ENCODE measurements at regions not wholly inside any gene's neighbourhood (a gene's known extent, or its start where the extent isn't known, plus 50 kb on each side); places are given as distances from the start of the nearest gene placed in this dataset.
"Not testable (repeated sequence)": the region's sequence is repeated elsewhere in the genome, so short reads cannot be mapped to it uniquely, and the experiment has no call there.

GRCh38 chr3:18591120-18591519 is 166.0 kb upstream of the SATB1 start:
- intact Hi-C loops (cut with DNase I), result no loop called here
- DNase-seq (ENCODE audit: low spot score), result no peak

- no peak for DNase-seq (ENCODE audit: low spot score)
- intact Hi-C loops (cut with DNase I), result no loop called here
These were observed 160.9 kb upstream of the SATB1 start for GRCh38 chr3:18586076-18586475.

- DNase-seq (ENCODE audit: low spot score), result no peak
- intact Hi-C loops (cut with DNase I), result no loop called here
These were observed 160.1 kb upstream of the SATB1 start for GRCh38 chr3:18585004-18585968.

GRCh38 chr3:18580268-18580667 is 155.1 kb upstream of the SATB1 start:
- DNase-seq (ENCODE audit: low spot score), result no peak
- intact Hi-C loops (cut with DNase I), result no loop called here

GRCh38 chr3:18579661-18580060 is 154.5 kb upstream of the SATB1 start:
- no peak for DNase-seq (ENCODE audit: low spot score)
- intact Hi-C loops (cut with DNase I), result no loop called here

GRCh38 chr3:18575573-18575972 is 150.4 kb upstream of the SATB1 start:
- intact Hi-C loops (cut with DNase I), result no loop called here
- no peak for DNase-seq (ENCODE audit: low spot score)

- DNase-seq (ENCODE audit: low spot score), result no peak
- intact Hi-C loops (cut with DNase I), result no loop called here
These were observed 147.7 kb upstream of the SATB1 start for GRCh38 chr3:18572809-18573208.

- intact Hi-C loops (cut with DNase I), result no loop called here
- no peak for DNase-seq (ENCODE audit: low spot score)
These were observed 142.2 kb upstream of the SATB1 start for GRCh38 chr3:18567293-18567692.

GRCh38 chr3:18562364-18563154 is 137.4 kb upstream of the SATB1 start:
- no peak for DNase-seq (ENCODE audit: low spot score)
- intact Hi-C loops (cut with DNase I), result loop anchor here (5.0 kb wide), 1 partner anchor 195 kb away; no protein-coding TSS in a partner anchor

- DNase-seq (ENCODE audit: low spot score), result no peak
- intact Hi-C loops (cut with DNase I), result loop anchor here (5.0 kb wide), 1 partner anchor 428 kb away; no protein-coding TSS in a partner anchor
These were observed 134.2 kb upstream of the SATB1 start for GRCh38 chr3:18559331-18559842.

GRCh38 chr3:18558507-18558906 is 133.4 kb upstream of the SATB1 start:
- intact Hi-C loops (cut with DNase I), result loop anchor here (5.0 kb wide), 1 partner anchor 429 kb away; no protein-coding TSS in a partner anchor
- DNase-seq (ENCODE audit: low spot score), result no peak

GRCh38 chr3:18557216-18557615 is 132.1 kb upstream of the SATB1 start:
- intact Hi-C loops (cut with DNase I), result loop anchor here (5.0 kb wide), 1 partner anchor 430 kb away; no protein-coding TSS in a partner anchor
- DNase-seq (ENCODE audit: low spot score), result no peak

- intact Hi-C loops (cut with DNase I), result loop anchor here (5.0 kb wide), 1 partner anchor 431 kb away; no protein-coding TSS in a partner anchor
- no peak for DNase-seq (ENCODE audit: low spot score)
These were observed 131.5 kb upstream of the SATB1 start for GRCh38 chr3:18556503-18557135.

- no peak for DNase-seq (ENCODE audit: low spot score)
- intact Hi-C loops (cut with DNase I), result loop anchor here (5.0 kb wide), 1 partner anchor 431 kb away; no protein-coding TSS in a partner anchor
These were observed 130.9 kb upstream of the SATB1 start for GRCh38 chr3:18556001-18556408.

- DNase-seq (ENCODE audit: low spot score); intact Hi-C loops (cut with DNase I): not testable (repeated sequence)
These were observed 127.5 kb upstream of the SATB1 start for GRCh38 chr3:18552579-18553105.

GRCh38 chr3:18546632-18547031 is 121.5 kb upstream of the SATB1 start:
- intact Hi-C loops (cut with DNase I), result no loop called here
- DNase-seq (ENCODE audit: low spot score), result no peak

- DNase-seq (ENCODE audit: low spot score), result no peak
- intact Hi-C loops (cut with DNase I), result no loop called here
These were observed 119.0 kb upstream of the SATB1 start for GRCh38 chr3:18544146-18544545.

GRCh38 chr3:18538463-18539230 is 113.5 kb upstream of the SATB1 start:
- intact Hi-C loops (cut with DNase I), result no loop called here
- no peak for DNase-seq (ENCODE audit: low spot score)

GRCh38 chr3:18533039-18533438 is 107.9 kb upstream of the SATB1 start:
- DNase-seq (ENCODE audit: low spot score), result no peak
- intact Hi-C loops (cut with DNase I), result no loop called here
